AG09319 (cell line): ENCODE measurements at regions not wholly inside any gene's neighbourhood (a gene's known extent, or its start where the extent isn't known, plus 50 kb on each side); places are given as distances from the start of the nearest gene placed in this dataset.
A peak's percentile ranks its signal among the peaks of the same experiment; 100 is the strongest.

Source experiments
- DNase-seq: peaks from one replicate; pipeline ENCODE4 v3.0.0-alpha.2; 2010; ENCODE audit warnings: low read depth; ENCODE audit errors: extremely low read depth
- CTCF ChIP-seq: IDR thresholded peaks from 2 replicates; pipeline ENCODE4 v1.5.1; 2011; ENCODE audit warnings: low read depth, mild to moderate bottlenecking, inconsistent platforms, low read length, moderate library complexity

- TF ChIP-seq CTCF = peak; percentile 93
- no peak for DNase-seq
These were observed 97.7 kb upstream of the PTPN13 start for GRCh38 chr4:86496094-86497080.

GRCh38 chr4:86497131-86497530 lies 97.0 kb upstream of the PTPN13 start:
- TF ChIP-seq CTCF = no peak
- no peak for DNase-seq

GRCh38 chr4:86497980-86498862 lies 95.9 kb upstream of the PTPN13 start:
- peak; percentile 24 for DNase-seq
- TF ChIP-seq CTCF = peak; percentile 84

GRCh38 chr4:86498863-86499166 lies 95.3 kb upstream of the PTPN13 start:
- TF ChIP-seq CTCF = no peak
- DNase-seq = no peak

- DNase-seq = no peak
- TF ChIP-seq CTCF = no peak
These were observed 93.6 kb upstream of the PTPN13 start for GRCh38 chr4:86500527-86500926.

- TF ChIP-seq CTCF = no peak
- no peak for DNase-seq
These were observed 92.0 kb upstream of the PTPN13 start for GRCh38 chr4:86502081-86502480.

GRCh38 chr4:86506591-86506990 lies 87.5 kb upstream of the PTPN13 start:
- TF ChIP-seq CTCF = no peak
- no peak for DNase-seq
